Osteoblast (primary cell): ENCODE measurements at regions not wholly inside any gene's neighbourhood (a gene's known extent, or its start where the extent isn't known, plus 50 kb on each side); places are given as distances from the start of the nearest gene placed in this dataset.

Experiments used
- DNase-seq: peaks from one replicate; pipeline ENCODE4 v3.0.0; 2011; ENCODE audit warnings: low spot score, mixed read lengths; ENCODE audit not compliant: insufficient read length; ENCODE audit errors: missing footprints
- H2AFZ ChIP-seq: 2 replicates; pipeline ENCODE4 v1.6.0; 2011; ENCODE audit warnings: mild to moderate bottlenecking, low read length
- H3K27ac ChIP-seq: 2 replicates; pipeline ENCODE4 v1.5.1; 2011; ENCODE audit warnings: mild to moderate bottlenecking, low read depth, low read length, moderate library complexity
- H3K27me3 ChIP-seq: 2 replicates; pipeline ENCODE4 v1.6.0; 2012; ENCODE audit warnings: mild to moderate bottlenecking, control low read depth, inconsistent platforms, low read length, moderate library complexity; ENCODE audit not compliant: insufficient read depth
- H3K36me3 ChIP-seq: 2 replicates; pipeline ENCODE4 v1.5.1; 2011; ENCODE audit warnings: mild to moderate bottlenecking, low read length, control low read depth, moderate library complexity; ENCODE audit not compliant: insufficient read depth
- H3K4me1 ChIP-seq: 2 replicates; pipeline ENCODE4 v1.5.1; 2011; ENCODE audit warnings: mild to moderate bottlenecking, low read length, control low read depth, moderate library complexity; ENCODE audit not compliant: insufficient read depth
- H3K4me2 ChIP-seq: 2 replicates; pipeline ENCODE4 v1.6.0; 2011; ENCODE audit warnings: mild to moderate bottlenecking, low read length; ENCODE audit not compliant: insufficient read depth
- H3K4me3 ChIP-seq: fragments of 200-600 bp; sonication (generic); 3 replicates; pipeline ENCODE4 v1.5.1; 2012; ENCODE audit warnings: mild to moderate bottlenecking, low read length, inconsistent platforms; ENCODE audit not compliant: insufficient read depth
- H3K79me2 ChIP-seq: 2 replicates; pipeline ENCODE4 v1.6.0; 2012; ENCODE audit warnings: mild to moderate bottlenecking, low read length, control low read depth, inconsistent platforms; ENCODE audit not compliant: insufficient read depth
- H3K9me3 ChIP-seq: 2 replicates; pipeline ENCODE4 v1.5.1; 2011; ENCODE audit warnings: low read depth, low read length, control low read depth
- H4K20me1 ChIP-seq: 2 replicates; pipeline ENCODE4 v1.6.0; 2012; ENCODE audit warnings: mild to moderate bottlenecking, low read length, control low read depth; ENCODE audit not compliant: insufficient read depth
- CTCF ChIP-seq: IDR thresholded peaks from 2 replicates; pipeline ENCODE4 v1.5.1; 2011; ENCODE audit warnings: mild to moderate bottlenecking, low read depth, low read length, moderate library complexity; ENCODE audit errors: extremely low read depth

GRCh38 chr10:65701168-65701776, 1224.6 kb upstream of the LRRTM3 start:
- Histone ChIP-seq H4K20me1 (no peaks in the 10 kb centered on the region), H3K4me2 (no peak overlapping the region), H3K36me3 (no peaks in the 10 kb centered on the region), H3K27me3 (no peaks in the 10 kb centered on the region), H3K79me2 (no peaks in the 10 kb centered on the region), H3K27ac (no peak overlapping the region), H3K4me1 (no peaks in the 10 kb centered on the region), H2AFZ (no peak overlapping the region), H3K9me3 (no peaks in the 10 kb centered on the region), H3K4me3 (no peak overlapping the region)
- no peak for DNase-seq
- no peak for TF ChIP-seq CTCF

- no peak overlapping the region for H2AFZ ChIP-seq
- DNase-seq: no peak
- no peak overlapping the region for H3K27ac ChIP-seq
- no peaks in the 10 kb centered on the region for H3K4me1 ChIP-seq
- TF ChIP-seq CTCF: no peak
- H4K20me1 ChIP-seq: no peaks in the 10 kb centered on the region
- H3K79me2 ChIP-seq: no peaks in the 10 kb centered on the region
- no peaks in the 10 kb centered on the region for H3K36me3 ChIP-seq
- no peaks in the 10 kb centered on the region for H3K9me3 ChIP-seq
- H3K4me2 ChIP-seq: no peak overlapping the region
- H3K27me3 ChIP-seq: no peaks in the 10 kb centered on the region
- H3K4me3 ChIP-seq: no peak overlapping the region
These were observed 1217.8 kb upstream of the LRRTM3 start for GRCh38 chr10:65708057-65708456.

- TF ChIP-seq CTCF: no peak
- H3K36me3 ChIP-seq: no peaks in the 10 kb centered on the region
- H3K4me1 ChIP-seq: no peaks in the 10 kb centered on the region
- H3K4me2 ChIP-seq: no peak overlapping the region
- no peaks in the 10 kb centered on the region for H3K79me2 ChIP-seq
- no peak overlapping the region for H3K4me3 ChIP-seq
- no peaks in the 10 kb centered on the region for H3K27me3 ChIP-seq
- no peak for DNase-seq
- no peaks in the 10 kb centered on the region for H4K20me1 ChIP-seq
- no peaks in the 10 kb centered on the region for H3K9me3 ChIP-seq
- H3K27ac ChIP-seq: no peak overlapping the region
- H2AFZ ChIP-seq: no peak overlapping the region
These were observed 1215.5 kb upstream of the LRRTM3 start for GRCh38 chr10:65710306-65710705.

GRCh38 chr10:65719790-65720189, 1206.0 kb upstream of the LRRTM3 start:
- Histone ChIP-seq H3K9me3 (no peaks in the 10 kb centered on the region), H3K27me3 (no peaks in the 10 kb centered on the region), H3K4me2 (no peak overlapping the region), H3K36me3 (no peaks in the 10 kb centered on the region), H4K20me1 (no peaks in the 10 kb centered on the region), H2AFZ (no peak overlapping the region), H3K4me1 (no peaks in the 10 kb centered on the region), H3K27ac (no peak overlapping the region), H3K4me3 (no peak overlapping the region), H3K79me2 (no peaks in the 10 kb centered on the region)
- no peak for DNase-seq
- no peak for TF ChIP-seq CTCF
